ENCODE measurements at regions not wholly inside any gene's neighbourhood (a gene's known extent, or its start where the extent isn't known, plus 50 kb on each side); places are given as distances from the start of the nearest gene placed in this dataset.
"Not testable (repeated sequence)": the region's sequence is repeated elsewhere in the genome, so short reads cannot be mapped to it uniquely, and the experiment has no call there.

- DNase-seq (ENCODE audit: extremely low read depth in 1 of 11, low read depth in 9 of 11, low spot score in 4 of 11), result no peak
Measured at GRCh38 chr2:183927406-183928325, 670.7 kb upstream of the ZNF804A start.

DNA sequence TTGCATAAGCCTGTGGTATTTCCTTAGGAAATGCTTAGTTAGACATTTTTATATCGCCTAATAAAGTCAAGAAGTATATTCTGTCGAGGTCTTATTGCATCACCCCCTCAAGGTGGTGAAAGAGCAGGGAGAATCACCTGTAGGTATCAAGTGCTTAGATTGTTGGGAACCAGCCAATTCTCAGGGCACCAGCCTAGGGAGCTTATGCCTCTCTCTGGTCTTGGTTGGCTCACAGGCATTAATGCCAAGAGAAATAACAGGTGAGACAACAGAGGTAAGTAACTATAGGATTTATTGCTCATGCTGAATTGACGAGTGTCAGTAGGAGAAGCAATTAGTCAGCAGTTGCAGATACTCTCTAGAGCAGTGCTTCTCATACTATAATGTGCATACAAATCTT lies 663.3 kb upstream of the ZNF804A start:
- DNase-seq (ENCODE audit: extremely low read depth in 1 of 11, low read depth in 9 of 11, low spot score in 4 of 11), result no peak

- DNase-seq (ENCODE audit: extremely low read depth in 1 of 11, low read depth in 9 of 11, low spot score in 4 of 11), result no peak
Measured at GRCh38 chr2:183937220-183937619, 661.1 kb upstream of the ZNF804A start.

DNA sequence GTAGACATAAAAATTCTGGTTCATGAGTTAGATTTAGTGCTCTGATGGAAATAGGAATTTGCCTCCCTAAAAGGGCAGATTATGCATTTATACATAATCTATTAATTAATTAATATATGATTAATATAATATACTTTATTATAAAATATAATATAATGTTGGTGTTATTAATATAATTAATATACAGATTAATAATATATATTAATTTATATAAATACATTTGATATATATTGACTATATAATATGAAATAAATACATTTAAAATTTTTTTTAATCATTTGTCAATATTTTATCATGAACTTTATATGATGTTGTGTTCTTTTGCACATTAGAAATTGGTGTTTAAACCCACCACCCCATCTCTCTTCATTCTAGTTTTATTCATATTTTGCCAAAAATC lies 652.1 kb upstream of the ZNF804A start:
- no peak for DNase-seq (ENCODE audit: extremely low read depth in 1 of 11, low read depth in 9 of 11, low spot score in 4 of 11)

GRCh38 chr2:183948861-183949260 lies 649.5 kb upstream of the ZNF804A start:
- no peak for DNase-seq (ENCODE audit: extremely low read depth in 1 of 11, low read depth in 9 of 11, low spot score in 4 of 11)

GRCh38 chr2:183950673-183951072 lies 647.7 kb upstream of the ZNF804A start:
- no peak for DNase-seq (ENCODE audit: extremely low read depth in 1 of 11, low read depth in 9 of 11, low spot score in 4 of 11)

DNA sequence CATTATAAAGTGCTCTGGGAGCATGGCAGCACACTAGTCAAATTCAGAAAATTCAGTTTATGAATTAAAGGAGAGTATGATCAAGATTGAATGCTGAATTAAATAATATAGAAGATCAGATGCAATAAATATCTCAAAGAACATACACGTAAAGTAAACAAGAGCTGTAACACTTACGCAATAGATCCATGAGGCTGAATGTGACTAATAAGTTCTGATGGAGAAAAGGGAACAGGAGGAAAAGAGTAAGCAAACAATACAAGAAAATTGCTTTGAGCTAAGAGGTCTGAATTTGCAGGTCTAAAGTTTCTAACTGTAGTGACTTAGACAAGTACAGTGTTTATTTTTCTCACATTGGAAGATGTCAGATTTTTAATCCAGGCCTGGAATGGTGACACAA lies 646.7 kb upstream of the ZNF804A start:
- no peak for DNase-seq (ENCODE audit: extremely low read depth in 1 of 11, low read depth in 9 of 11, low spot score in 4 of 11)

DNA sequence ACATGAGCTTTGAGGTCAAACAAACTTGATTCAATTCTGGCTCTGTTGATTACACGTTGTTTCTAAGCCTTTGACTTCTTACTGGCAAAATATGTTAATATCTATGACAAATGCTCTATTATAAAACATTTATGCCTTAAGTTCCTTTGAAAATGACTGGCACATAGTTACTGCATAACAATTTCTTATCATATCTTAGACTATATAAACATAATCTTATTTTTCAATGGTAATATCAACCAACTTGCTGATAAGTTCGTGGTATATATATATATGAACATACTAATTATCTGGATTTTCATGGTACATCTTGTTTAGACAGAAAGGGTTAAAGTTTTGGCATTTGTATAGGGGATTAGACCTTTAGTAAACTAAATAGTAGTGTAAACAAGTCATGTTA lies 645.6 kb upstream of the ZNF804A start:
- no peak for DNase-seq (ENCODE audit: extremely low read depth in 1 of 11, low read depth in 9 of 11, low spot score in 4 of 11)

GRCh38 chr2:183963609-183964008 lies 634.7 kb upstream of the ZNF804A start:
- DNase-seq (ENCODE audit: extremely low read depth in 1 of 11, low read depth in 9 of 11, low spot score in 4 of 11), result no peak

DNA sequence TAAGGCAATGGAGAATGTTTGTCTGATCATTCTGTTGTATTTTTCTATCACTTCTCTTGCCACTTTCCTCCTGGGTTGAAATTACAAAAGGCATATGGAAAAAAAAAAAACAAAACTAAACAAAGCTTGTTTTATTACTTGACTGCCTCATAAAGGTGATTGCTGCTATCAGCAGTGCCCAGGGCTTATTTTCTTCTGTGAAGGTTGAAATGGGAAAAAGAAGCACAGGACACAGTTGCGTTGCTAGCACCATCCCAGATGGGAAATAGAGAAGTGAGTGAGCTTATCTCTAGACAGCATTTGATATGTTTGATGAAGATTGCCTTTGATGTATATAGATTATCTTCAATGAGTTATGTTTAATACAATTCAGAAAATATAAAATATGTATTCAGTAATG lies 633.8 kb upstream of the ZNF804A start:
- no peak for DNase-seq (ENCODE audit: extremely low read depth in 1 of 11, low read depth in 9 of 11, low spot score in 4 of 11)

DNA sequence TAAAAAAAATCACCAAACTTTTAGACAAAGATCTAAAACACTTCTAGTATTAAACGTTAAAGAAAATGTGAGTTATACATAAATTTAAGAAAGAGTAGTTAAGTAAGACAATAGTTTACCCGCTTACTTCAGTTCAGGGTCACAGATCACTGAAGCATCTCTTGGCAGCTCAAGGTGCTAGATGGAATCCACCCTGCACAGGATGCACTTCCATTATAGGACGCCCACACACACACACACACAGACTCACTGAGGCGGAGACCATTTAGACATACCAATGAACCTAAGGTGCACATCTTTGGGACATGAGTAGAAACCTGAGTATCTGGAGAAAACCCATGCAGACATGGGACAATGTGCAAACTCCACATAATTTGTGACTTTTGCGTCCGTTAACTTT lies 630.6 kb upstream of the ZNF804A start:
- DNase-seq (ENCODE audit: extremely low read depth in 1 of 11, low read depth in 9 of 11, low spot score in 4 of 11), result peak in 1 of 11 donors; percentile 4

- not testable (repeated sequence) for DNase-seq (ENCODE audit: extremely low read depth in 1 of 11, low read depth in 9 of 11, low spot score in 4 of 11)
Measured at GRCh38 chr2:183975676-183976075, 622.7 kb upstream of the ZNF804A start.

DNA sequence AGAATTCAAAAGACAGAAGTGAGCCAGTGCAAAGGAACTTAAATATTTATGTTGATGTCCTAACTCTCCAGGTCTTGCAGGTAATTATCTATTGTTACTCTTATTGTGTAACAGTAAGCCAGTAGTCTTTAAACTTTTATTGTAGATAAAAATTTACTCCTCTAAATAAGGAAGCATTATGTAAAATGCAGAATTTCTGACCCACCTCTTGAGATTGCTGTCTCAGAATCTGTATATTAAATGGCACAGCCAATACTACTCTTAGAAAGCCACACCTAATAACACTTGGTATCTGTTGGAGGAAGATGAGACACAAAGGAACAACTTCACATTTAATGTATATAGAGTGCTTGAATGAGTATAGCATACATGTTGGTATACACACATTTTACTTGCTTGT lies 613.5 kb upstream of the ZNF804A start:
- DNase-seq (ENCODE audit: extremely low read depth in 1 of 11, low read depth in 9 of 11, low spot score in 4 of 11), result no peak

DNA sequence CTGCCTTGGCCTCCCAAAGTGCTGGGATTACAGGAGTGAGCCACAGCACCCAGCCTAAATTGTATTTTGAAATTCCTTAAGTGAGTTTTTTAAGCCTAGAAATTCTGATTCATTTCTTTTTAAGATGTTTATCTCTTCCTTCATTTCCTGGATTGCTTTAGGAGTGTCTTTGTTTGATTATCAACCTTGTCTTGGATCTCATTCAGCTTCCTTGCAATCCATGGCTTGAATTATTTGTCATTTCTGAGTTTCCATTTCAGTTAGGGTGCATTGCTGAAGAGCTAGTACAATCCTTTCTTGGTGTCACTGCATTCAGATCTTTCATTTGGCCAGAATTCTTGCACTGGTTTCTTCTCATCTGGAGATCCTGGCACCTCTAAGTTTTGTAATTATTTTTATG lies 606.4 kb upstream of the ZNF804A start:
- no peak for DNase-seq (ENCODE audit: extremely low read depth in 1 of 11, low read depth in 9 of 11, low spot score in 4 of 11)

DNA sequence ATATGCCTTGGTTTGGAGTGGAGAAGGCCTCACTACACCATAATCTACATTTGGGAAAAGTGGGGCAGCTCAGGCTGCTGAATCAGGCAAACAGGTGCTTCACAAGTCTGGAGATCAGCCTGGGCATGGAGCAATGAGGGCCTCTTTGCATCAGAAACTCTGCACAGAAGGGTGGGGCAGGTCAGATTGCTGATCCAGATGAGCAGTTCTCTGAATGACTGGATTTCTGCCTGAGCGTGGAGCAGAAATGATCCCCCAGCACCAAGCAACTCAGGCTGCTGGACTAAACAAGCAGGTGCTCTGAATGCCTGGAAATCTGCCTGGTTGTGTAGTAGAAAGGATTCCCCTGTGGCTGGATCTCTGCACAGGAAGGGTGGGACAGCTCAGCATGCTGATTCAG lies 605.3 kb upstream of the ZNF804A start:
- no peak for DNase-seq (ENCODE audit: extremely low read depth in 1 of 11, low read depth in 9 of 11, low spot score in 4 of 11)

GRCh38 chr2:183995632-183996031 lies 602.7 kb upstream of the ZNF804A start:
- DNase-seq (ENCODE audit: extremely low read depth in 1 of 11, low read depth in 9 of 11, low spot score in 4 of 11), result no peak

- DNase-seq (ENCODE audit: extremely low read depth in 1 of 11, low read depth in 9 of 11, low spot score in 4 of 11), result no peak
Measured at GRCh38 chr2:183996825-183997793, 601.2 kb upstream of the ZNF804A start.

DNA sequence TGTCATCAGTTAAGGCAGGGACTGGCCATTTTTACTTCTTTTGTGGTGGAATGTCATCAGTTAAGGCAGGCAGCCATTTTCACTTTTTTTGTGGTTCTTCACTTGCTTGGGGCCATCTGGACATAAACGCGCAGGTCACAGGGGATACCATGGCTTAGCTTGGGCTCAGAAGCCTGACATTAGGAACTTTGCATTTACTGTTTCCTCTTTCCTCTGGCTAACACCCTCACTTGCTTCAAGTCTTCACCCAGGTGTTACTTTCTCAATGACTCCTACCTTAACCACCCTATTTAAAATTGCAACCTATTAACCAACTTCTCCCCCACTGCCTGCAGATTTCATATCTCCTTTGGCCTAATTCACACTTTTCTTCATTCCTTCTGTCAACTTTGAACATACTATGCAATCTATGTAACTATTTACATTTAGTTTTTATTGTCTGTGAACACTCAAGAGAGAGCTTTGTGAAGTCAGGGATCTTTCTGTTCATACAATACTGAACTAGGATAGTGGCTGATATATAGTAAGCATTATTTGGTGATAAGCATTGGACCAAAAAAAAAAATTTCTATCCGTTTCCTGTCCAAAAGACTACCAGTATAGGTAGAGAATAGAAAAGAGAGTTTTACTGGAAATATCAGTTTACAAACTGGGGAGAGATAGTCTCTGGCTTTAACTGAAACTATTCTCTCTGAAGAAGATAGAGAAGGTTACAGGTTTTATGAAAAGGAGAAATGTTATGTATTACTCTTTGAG lies 600.1 kb upstream of the ZNF804A start:
- no peak for DNase-seq (ENCODE audit: extremely low read depth in 1 of 11, low read depth in 9 of 11, low spot score in 4 of 11)

GRCh38 chr2:183998797-183999190 lies 599.5 kb upstream of the ZNF804A start:
- DNase-seq (ENCODE audit: extremely low read depth in 1 of 11, low read depth in 9 of 11, low spot score in 4 of 11), result no peak

Measured in renal cortex interstitium (tissue), 11 donors.